ENCODE measurements at regions not wholly inside any gene's neighbourhood (a gene's known extent, or its start where the extent isn't known, plus 50 kb on each side); places are given as distances from the start of the nearest gene placed in this dataset.

- H3K27ac ChIP-seq (ENCODE audit: low read depth, low read length): peak overlapping the region; percentile 53; the same call in 1 of the 2 replicates
- no peak overlapping the region for H3K9ac ChIP-seq (ENCODE audit: low read depth, low read length)
- peaks cover 3% of the 10 kb centered on the region; the same call in 1 of the 2 replicates for H3K27me3 ChIP-seq (ENCODE audit: insufficient read depth, low read length)
- WGBS: 73% methylated on average over 2 of the region's 3 CpGs
- H3K4me3 ChIP-seq (ENCODE audit: low read length): no peak overlapping the region; the same call in 1 of the 2 replicates
- no peaks in the 10 kb centered on the region for H3K36me3 ChIP-seq (ENCODE audit: insufficient read depth, low read length)
- H3K9me3 ChIP-seq (ENCODE audit: insufficient read depth, low read depth, low read length): 0 out of 2 replicates have a peak, but pooled peaks cover 3% of the 10 kb centered on the region
- H3K4me1 ChIP-seq (ENCODE audit: insufficient read depth, low read length): peaks cover 9% of the 10 kb centered on the region; the same call in 1 of the 2 replicates
These were observed 75.3 kb upstream of the RPH3AL start for GRCh38 chr17:427891-428290.

- Histone ChIP-seq H3K27ac (ENCODE audit: low read depth, low read length) (peak overlapping the region; percentile 79; the same call in 1 of the 2 replicates), H3K36me3 (ENCODE audit: insufficient read depth, low read length) (no peaks in the 10 kb centered on the region), H3K4me3 (ENCODE audit: low read length) (peak overlapping the region; percentile 17), H3K9ac (ENCODE audit: low read depth, low read length) (no peak overlapping the region), H3K4me1 (ENCODE audit: insufficient read depth, low read length) (peaks cover 9% of the 10 kb centered on the region; the same call in 1 of the 2 replicates), H3K27me3 (ENCODE audit: insufficient read depth, low read length) (peaks cover 3% of the 10 kb centered on the region; the same call in 1 of the 2 replicates), H3K9me3 (ENCODE audit: insufficient read depth, low read depth, low read length) (0 out of 2 replicates have a peak, but pooled peaks cover 3% of the 10 kb centered on the region)
- 12% methylated on average over 4 of the region's 6 CpGs for WGBS
These were observed 74.7 kb upstream of the RPH3AL start for GRCh38 chr17:427327-427726.

DNA sequence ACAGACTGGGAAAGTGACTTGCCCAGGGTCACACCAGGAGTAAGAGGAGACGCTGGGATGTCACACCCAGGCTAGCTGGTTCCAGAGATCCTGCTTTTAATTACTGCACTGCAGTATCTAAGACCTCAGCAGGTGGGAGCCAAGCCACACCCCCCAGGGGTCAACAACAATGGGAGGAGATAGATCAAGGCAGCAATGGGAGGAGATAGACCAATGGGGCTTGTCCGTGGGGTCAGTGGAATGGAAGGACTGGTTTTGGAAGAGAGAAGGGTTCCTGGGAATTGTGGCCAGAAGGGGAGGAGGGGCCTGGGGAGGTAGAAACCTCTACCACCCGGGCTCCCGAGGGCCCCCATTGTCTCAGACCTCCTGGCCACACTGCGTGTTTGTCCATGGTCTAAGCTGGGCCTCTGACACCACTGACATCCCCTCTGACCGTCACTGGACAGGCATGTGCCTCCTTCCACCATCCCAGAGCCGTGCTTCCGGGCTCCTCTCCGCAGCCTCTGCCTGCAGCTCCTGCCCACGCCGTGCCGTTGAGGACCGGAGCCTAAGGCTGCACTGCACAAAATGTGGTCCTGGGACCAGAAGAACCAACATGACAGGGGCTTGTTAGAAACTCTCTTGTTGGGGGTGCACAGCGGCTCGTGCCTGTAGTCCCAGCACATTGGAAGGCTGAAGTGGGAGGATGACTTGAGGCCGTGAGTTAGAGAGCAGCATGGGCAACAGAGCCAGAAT lies 69.8 kb upstream of the RPH3AL start:
- no peaks in the 10 kb centered on the region for H3K9me3 ChIP-seq (ENCODE audit: insufficient read depth, low read depth, low read length)
- H3K27me3 ChIP-seq (ENCODE audit: insufficient read depth, low read length): peaks cover 3% of the 10 kb centered on the region; the same call in 1 of the 2 replicates
- H3K9ac ChIP-seq (ENCODE audit: low read depth, low read length): no peak overlapping the region
- no peak overlapping the region for H3K27ac ChIP-seq (ENCODE audit: low read depth, low read length)
- no peak overlapping the region for H3K4me3 ChIP-seq (ENCODE audit: low read length)
- no peaks in the 10 kb centered on the region for H3K36me3 ChIP-seq (ENCODE audit: insufficient read depth, low read length)
- WGBS: 84% methylated on average over 16 of the region's 16 CpGs
- peaks cover 4% of the 10 kb centered on the region for H3K4me1 ChIP-seq (ENCODE audit: insufficient read depth, low read length)

- no peak overlapping the region for H3K9ac ChIP-seq (ENCODE audit: low read depth, low read length)
- no peaks in the 10 kb centered on the region for H3K36me3 ChIP-seq (ENCODE audit: insufficient read depth, low read length)
- 96% methylated on average over 15 of the region's 15 CpGs for WGBS
- H3K27ac ChIP-seq (ENCODE audit: low read depth, low read length): no peak overlapping the region
- H3K4me3 ChIP-seq (ENCODE audit: low read length): no peak overlapping the region
- H3K9me3 ChIP-seq (ENCODE audit: insufficient read depth, low read depth, low read length): no peaks in the 10 kb centered on the region
- no peaks in the 10 kb centered on the region; the same call in 1 of the 2 replicates for H3K4me1 ChIP-seq (ENCODE audit: insufficient read depth, low read length)
- H3K27me3 ChIP-seq (ENCODE audit: insufficient read depth, low read length): no peaks in the 10 kb centered on the region
These were observed 68.0 kb upstream of the RPH3AL start for GRCh38 chr17:420479-421175.

GRCh38 chr17:419073-419735 lies 66.6 kb upstream of the RPH3AL start:
- H3K27ac ChIP-seq (ENCODE audit: low read depth, low read length): no peak overlapping the region
- no peaks in the 10 kb centered on the region for H3K9me3 ChIP-seq (ENCODE audit: insufficient read depth, low read depth, low read length)
- no peak overlapping the region for H3K9ac ChIP-seq (ENCODE audit: low read depth, low read length)
- H3K4me1 ChIP-seq (ENCODE audit: insufficient read depth, low read length): no peaks in the 10 kb centered on the region; the same call in 1 of the 2 replicates
- H3K27me3 ChIP-seq (ENCODE audit: insufficient read depth, low read length): no peaks in the 10 kb centered on the region
- WGBS: 95% methylated on average over 13 of the region's 13 CpGs
- H3K4me3 ChIP-seq (ENCODE audit: low read length): no peak overlapping the region
- peaks cover 2% of the 10 kb centered on the region; the same call in 1 of the 2 replicates for H3K36me3 ChIP-seq (ENCODE audit: insufficient read depth, low read length)

GRCh38 chr17:418421-418751 lies 65.8 kb upstream of the RPH3AL start:
- 94% methylated on average over 8 of the region's 8 CpGs for WGBS
- no peaks in the 10 kb centered on the region; the same call in 1 of the 2 replicates for H3K4me1 ChIP-seq (ENCODE audit: insufficient read depth, low read length)
- no peak overlapping the region for H3K27ac ChIP-seq (ENCODE audit: low read depth, low read length)
- no peaks in the 10 kb centered on the region for H3K27me3 ChIP-seq (ENCODE audit: insufficient read depth, low read length)
- H3K9me3 ChIP-seq (ENCODE audit: insufficient read depth, low read depth, low read length): no peaks in the 10 kb centered on the region
- H3K9ac ChIP-seq (ENCODE audit: low read depth, low read length): no peak overlapping the region
- H3K4me3 ChIP-seq (ENCODE audit: low read length): no peak overlapping the region
- peaks cover 6% of the 10 kb centered on the region for H3K36me3 ChIP-seq (ENCODE audit: insufficient read depth, low read length)

- Histone ChIP-seq H3K4me1 (ENCODE audit: insufficient read depth, low read length) (no peaks in the 10 kb centered on the region; the same call in 1 of the 2 replicates), H3K27me3 (ENCODE audit: insufficient read depth, low read length) (no peaks in the 10 kb centered on the region), H3K9me3 (ENCODE audit: insufficient read depth, low read depth, low read length) (no peaks in the 10 kb centered on the region), H3K9ac (ENCODE audit: low read depth, low read length) (no peak overlapping the region), H3K36me3 (ENCODE audit: insufficient read depth, low read length) (peaks cover 6% of the 10 kb centered on the region), H3K4me3 (ENCODE audit: low read length) (no peak overlapping the region), H3K27ac (ENCODE audit: low read depth, low read length) (no peak overlapping the region)
- WGBS: 93% methylated on average over 16 of the region's 16 CpGs
These were observed 65.2 kb upstream of the RPH3AL start for GRCh38 chr17:417691-418420.

GRCh38 chr17:416293-417206 lies 63.9 kb upstream of the RPH3AL start:
- no peaks in the 10 kb centered on the region for H3K9me3 ChIP-seq (ENCODE audit: insufficient read depth, low read depth, low read length)
- no peak overlapping the region for H3K4me3 ChIP-seq (ENCODE audit: low read length)
- WGBS: 90% methylated on average over 23 of the region's 23 CpGs
- no peaks in the 10 kb centered on the region for H3K27me3 ChIP-seq (ENCODE audit: insufficient read depth, low read length)
- no peak overlapping the region for H3K9ac ChIP-seq (ENCODE audit: low read depth, low read length)
- no peak overlapping the region for H3K27ac ChIP-seq (ENCODE audit: low read depth, low read length)
- H3K4me1 ChIP-seq (ENCODE audit: insufficient read depth, low read length): no peaks in the 10 kb centered on the region
- H3K36me3 ChIP-seq (ENCODE audit: insufficient read depth, low read length): peaks cover 6% of the 10 kb centered on the region

DNA sequence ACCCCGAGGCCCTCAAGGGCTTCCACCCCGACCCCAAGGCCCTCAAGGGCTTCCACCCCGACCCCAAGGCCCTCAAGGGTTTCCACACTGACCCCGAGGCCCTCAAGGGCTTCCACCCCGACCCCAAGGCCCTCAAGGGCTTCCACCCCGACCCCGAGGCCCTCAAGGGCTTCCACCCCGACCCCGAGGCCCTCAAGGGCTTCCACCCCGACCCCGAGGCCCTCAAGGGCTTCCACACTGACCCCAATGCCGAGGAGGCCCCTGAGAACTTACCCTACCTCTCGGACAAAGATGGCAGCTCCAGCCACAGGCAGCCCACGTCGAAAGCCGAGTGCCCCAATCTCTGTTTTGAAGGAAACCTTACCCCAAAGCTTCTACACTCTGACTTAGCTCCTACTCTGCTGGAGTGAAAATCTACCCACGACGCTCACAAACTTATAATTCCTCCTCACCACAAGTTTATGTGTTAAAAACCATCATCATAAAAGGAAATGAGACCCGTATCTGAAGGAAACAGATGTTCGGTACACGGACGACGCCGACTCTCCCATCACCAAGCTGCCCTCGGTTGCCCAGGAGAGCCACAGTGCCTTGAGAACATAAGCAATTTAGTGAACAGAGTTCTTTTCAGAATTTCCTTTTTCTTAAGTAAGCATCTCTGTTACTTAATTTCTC lies 61.2 kb upstream of the RPH3AL start:
- 93% methylated on average over 25 of the region's 25 CpGs for WGBS
- H3K9me3 ChIP-seq (ENCODE audit: insufficient read depth, low read depth, low read length): no peaks in the 10 kb centered on the region
- no peak overlapping the region for H3K4me3 ChIP-seq (ENCODE audit: low read length)
- H3K9ac ChIP-seq (ENCODE audit: low read depth, low read length): no peak overlapping the region
- H3K36me3 ChIP-seq (ENCODE audit: insufficient read depth, low read length): peaks cover 6% of the 10 kb centered on the region
- no peak overlapping the region for H3K27ac ChIP-seq (ENCODE audit: low read depth, low read length)
- no peaks in the 10 kb centered on the region for H3K4me1 ChIP-seq (ENCODE audit: insufficient read depth, low read length)
- H3K27me3 ChIP-seq (ENCODE audit: insufficient read depth, low read length): no peaks in the 10 kb centered on the region

DNA sequence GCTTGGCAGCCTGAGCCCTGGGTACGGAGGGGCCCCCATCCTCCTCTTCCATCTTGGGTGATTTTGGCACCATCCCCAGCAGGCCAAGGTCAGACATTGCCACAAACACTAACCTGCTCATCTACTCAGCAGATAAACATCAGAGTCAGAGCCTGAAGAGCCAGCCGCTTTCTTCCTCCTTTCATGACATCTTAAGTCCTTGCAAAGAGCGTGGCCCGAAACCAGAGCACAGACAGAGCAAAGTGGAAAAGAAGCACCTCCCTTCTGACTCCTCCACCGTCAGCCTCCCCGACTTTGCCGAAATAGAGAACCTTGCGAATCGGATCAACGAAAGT lies 60.4 kb upstream of the RPH3AL start:
- Histone ChIP-seq H3K27me3 (ENCODE audit: insufficient read depth, low read length) (no peaks in the 10 kb centered on the region), H3K4me1 (ENCODE audit: insufficient read depth, low read length) (no peaks in the 10 kb centered on the region), H3K27ac (ENCODE audit: low read depth, low read length) (no peak overlapping the region), H3K9ac (ENCODE audit: low read depth, low read length) (no peak overlapping the region), H3K4me3 (ENCODE audit: low read length) (no peak overlapping the region), H3K36me3 (ENCODE audit: insufficient read depth, low read length) (peaks cover 6% of the 10 kb centered on the region), H3K9me3 (ENCODE audit: insufficient read depth, low read depth, low read length) (no peaks in the 10 kb centered on the region)
- WGBS: 97% methylated on average over 10 of the region's 10 CpGs
